GOT3 (cell line): ENCODE measurements at regions not wholly inside any gene's neighbourhood (a gene's known extent, or its start where the extent isn't known, plus 50 kb on each side); places are given as distances from the start of the nearest gene placed in this dataset.
A peak's percentile ranks its signal among the peaks of the same experiment; 100 is the strongest.

Experiments
- DNase-seq: peaks from one replicate; lab custom pipeline; 2025; ENCODE audit warnings: mixed read lengths; lab: John Stamatoyannopoulos, UW

GRCh38 chr5:125377141-125377540 is 630.7 kb upstream of the ZNF608 start:
- no peak for DNase-seq

- no peak for DNase-seq
These were observed 634.9 kb upstream of the ZNF608 start for GRCh38 chr5:125381290-125381689.

GRCh38 chr5:125384071-125384470 is 637.6 kb upstream of the ZNF608 start:
- DNase-seq = no peak

GRCh38 chr5:125390326-125390725 is 643.9 kb upstream of the ZNF608 start:
- no peak for DNase-seq

- DNase-seq = no peak
These were observed 646.9 kb upstream of the ZNF608 start for GRCh38 chr5:125393221-125393815.

GRCh38 chr5:125394661-125395280 is 648.3 kb upstream of the ZNF608 start:
- no peak for DNase-seq

GRCh38 chr5:125396462-125396861 is 650.0 kb upstream of the ZNF608 start:
- no peak for DNase-seq

GRCh38 chr5:125398466-125398865 is 652.0 kb upstream of the ZNF608 start:
- no peak for DNase-seq

GRCh38 chr5:125399885-125400284 is 653.4 kb upstream of the ZNF608 start:
- DNase-seq = no peak

DNA sequence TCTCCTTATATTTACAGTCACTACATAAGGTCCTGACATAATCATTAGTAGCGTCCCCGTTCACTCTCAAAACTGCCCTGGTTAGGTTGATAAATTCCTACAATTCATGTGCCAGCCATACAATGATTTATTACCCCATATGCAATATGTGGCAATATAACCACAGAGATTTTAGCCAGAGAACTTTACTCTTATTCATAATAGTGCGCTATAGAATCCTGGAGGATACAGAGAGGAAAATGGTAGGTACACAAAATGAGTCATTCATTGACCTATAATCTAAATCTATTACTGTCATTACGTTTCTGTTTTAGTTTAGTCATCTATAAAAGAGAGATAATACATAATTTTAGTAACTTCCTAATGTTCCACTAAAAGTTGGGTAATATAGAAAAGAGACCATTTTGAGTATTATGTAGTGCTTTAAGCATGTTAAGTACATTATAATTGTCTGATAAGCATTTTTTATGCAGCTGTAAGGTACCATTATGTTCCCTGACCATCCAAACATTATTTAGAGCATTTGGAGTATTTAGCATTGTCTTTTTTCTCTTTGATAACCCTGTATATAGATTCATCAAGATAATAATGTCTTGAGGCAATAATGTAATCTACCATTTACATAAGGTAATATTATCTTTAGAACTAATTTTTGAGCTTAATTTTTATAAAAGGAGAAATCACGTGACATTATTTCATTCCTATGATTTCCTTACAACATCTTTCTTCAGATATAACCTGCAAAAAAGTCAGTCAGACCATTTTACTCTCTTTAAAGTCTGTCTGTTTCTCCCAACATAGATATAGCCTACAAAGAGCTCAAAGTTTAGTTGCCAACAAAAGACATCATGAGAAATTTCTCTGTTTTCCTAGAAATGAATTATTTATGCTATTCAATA is 655.5 kb upstream of the ZNF608 start:
- DNase-seq = no peak

GRCh38 chr5:125402787-125403186 is 656.3 kb upstream of the ZNF608 start:
- DNase-seq = no peak

- no peak for DNase-seq
These were observed 657.6 kb upstream of the ZNF608 start for GRCh38 chr5:125404056-125404455.

- DNase-seq = peak; percentile 23
These were observed 662.2 kb upstream of the ZNF608 start for GRCh38 chr5:125408448-125409233.

GRCh38 chr5:125409234-125409860 is 662.9 kb upstream of the ZNF608 start:
- no peak for DNase-seq

- DNase-seq = no peak
These were observed 663.6 kb upstream of the ZNF608 start for GRCh38 chr5:125409861-125410536.

- DNase-seq = no peak
These were observed 664.2 kb upstream of the ZNF608 start for GRCh38 chr5:125410537-125411070.

- peak; percentile 14 for DNase-seq
These were observed 664.8 kb upstream of the ZNF608 start for GRCh38 chr5:125411071-125411743.

DNA sequence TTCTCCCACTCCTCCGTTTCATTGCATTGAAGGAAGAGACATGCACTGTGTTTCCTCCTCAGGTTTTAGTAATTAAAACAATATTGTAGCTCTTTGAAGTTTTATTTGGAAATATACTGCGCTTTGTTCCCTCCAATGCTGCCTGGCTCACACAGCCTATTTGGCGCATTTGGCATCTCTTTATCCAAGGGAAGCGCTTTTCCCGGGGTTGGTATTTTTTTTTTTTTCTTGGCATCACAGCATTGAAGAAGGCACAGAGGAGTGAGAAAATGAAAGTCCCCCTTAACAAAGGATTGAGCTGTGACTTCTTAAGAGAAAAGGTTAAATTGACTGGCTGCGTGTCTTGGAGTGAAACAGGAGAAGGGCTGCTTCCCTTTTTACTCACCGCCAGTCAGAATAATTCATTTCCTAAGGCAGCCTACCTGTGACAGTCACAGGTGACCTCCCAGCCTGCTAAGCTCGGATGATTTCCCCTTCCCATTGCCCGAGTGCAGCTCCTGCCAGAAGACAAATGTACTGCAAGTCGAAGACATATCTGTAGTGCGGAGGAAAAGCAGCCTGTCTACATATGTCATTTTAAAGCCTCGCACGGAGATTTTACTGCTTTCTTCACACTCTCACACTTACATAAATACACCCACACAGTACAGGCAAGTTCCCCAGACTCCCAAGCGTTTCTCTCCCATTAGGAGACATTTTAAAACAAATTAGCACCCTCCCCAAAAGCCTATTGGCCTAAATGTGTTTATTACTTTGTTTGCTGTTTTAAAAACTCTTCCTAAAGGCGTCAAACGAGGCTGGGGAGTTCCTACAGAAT is 665.5 kb upstream of the ZNF608 start:
- DNase-seq = no peak
